H1 (cell line): ENCODE measurements at regions not wholly inside any gene's neighbourhood (a gene's known extent, or its start where the extent isn't known, plus 50 kb on each side); places are given as distances from the start of the nearest gene placed in this dataset.

Experiments used
- CTCF ChIA-PET: fragments of 300-600 bp; sonication (Branson Sonifier 250); formaldehyde crosslinking; loops from one replicate; lab custom pipeline; 2021; ENCODE audit not compliant: partially characterized antibody; lab: Charles Lee
- POLR2A ChIA-PET: fragments of 300-600 bp; sonication (Branson Sonifier 250); formaldehyde crosslinking; loops from one replicate; lab custom pipeline; 2021; ENCODE audit warnings: inconsistent platforms; ENCODE audit not compliant: partially characterized antibody; lab: Charles Lee
- DNase-seq, 2 experiments: peaks; one replicate each; pipeline versions ENCODE4 v3.0.0 to v3.0.0-alpha.2; 2010 to 2022; ENCODE audit warnings: low spot score in 2 of 2, low read depth in 1 of 2, mixed read lengths in 1 of 2
- FAIRE-seq: peaks from 2 replicates; lab custom pipeline; 2011; peaks lifted over from hg19 to GRCh38; lab: Jason Lieb, UNC
- H2AFZ ChIP-seq: 2 replicates; pipeline ENCODE4 v1.8.1; 2012; ENCODE audit warnings: low read length, inconsistent platforms
- H2AK5ac ChIP-seq: 2 replicates; pipeline ENCODE4 v1.6.1; 2013; ENCODE audit warnings: low read depth, low read length
- H2BK120ac ChIP-seq: replicated peaks from 2 replicates; pipeline ENCODE3; 2013; ENCODE audit warnings: low read depth, low read length, inconsistent platforms
- H2BK12ac ChIP-seq: 2 replicates; pipeline ENCODE4 v1.6.1; 2013; ENCODE audit warnings: low read depth, low read length
- H2BK15ac ChIP-seq: 2 replicates; pipeline ENCODE4 v1.6.1; 2013; ENCODE audit warnings: low read length
- H2BK20ac ChIP-seq: 2 replicates; pipeline ENCODE4 v1.6.1; 2013; ENCODE audit warnings: low read length
- H2BK5ac ChIP-seq: 2 replicates; pipeline ENCODE4 v1.6.1; 2013; ENCODE audit warnings: low read depth, low read length
- H3K14ac ChIP-seq: 2 replicates; pipeline ENCODE4 v1.6.1; 2013; ENCODE audit warnings: inconsistent platforms; ENCODE audit not compliant: insufficient read length
- H3K18ac ChIP-seq: 2 replicates; pipeline ENCODE4 v1.6.1; 2013; ENCODE audit warnings: low read length; ENCODE audit errors: extremely low read depth
- H3K23ac ChIP-seq: 2 replicates; pipeline ENCODE4 v1.6.1; 2013; ENCODE audit warnings: inconsistent platforms; ENCODE audit not compliant: insufficient read length
- H3K23me2 ChIP-seq: 2 replicates; pipeline ENCODE4 v1.6.1; 2013; ENCODE audit warnings: low read depth, low read length
- H3K27ac ChIP-seq: 2 replicates; pipeline ENCODE4 v1.6.1; 2011; ENCODE audit warnings: low read depth, low read length, inconsistent platforms
- H3K27me3 ChIP-seq, 4 experiments: replicated peaks in 1 of 4; 1 replicate in 1 of 4; 2 replicates in 3 of 4; pipeline versions ENCODE4 v1.6.1 to v1.8.1; 2011 to 2013; ENCODE audit warnings: low read length in 3 of 4, mild to moderate bottlenecking in 3 of 4, inconsistent platforms in 2 of 4, mixed read lengths in 2 of 4, moderate library complexity in 1 of 4; ENCODE audit not compliant: control insufficient read depth in 3 of 4, insufficient read depth in 3 of 4; ENCODE audit errors: extremely low read depth in 1 of 4
- H3K36me3 ChIP-seq, 4 experiments: 2 replicates each; pipeline versions ENCODE4 v1.6.1 to v1.8.1; 2011 to 2013; ENCODE audit warnings: mild to moderate bottlenecking in 4 of 4, low read length in 3 of 4, moderate library complexity in 2 of 4, control low read depth in 1 of 4, inconsistent platforms in 1 of 4; ENCODE audit not compliant: insufficient read depth in 4 of 4, control insufficient read depth in 2 of 4
- H3K4ac ChIP-seq: replicated peaks from 2 replicates; pipeline ENCODE3; 2013; ENCODE audit warnings: low read length, low read depth, mixed read lengths, inconsistent platforms; ENCODE audit not compliant: insufficient read length
- H3K4me1 ChIP-seq, 4 experiments: replicated peaks in 1 of 4; 1 replicate in 1 of 4; 2 replicates in 3 of 4; pipeline versions ENCODE4 v1.6.1 to v1.8.1; 2011 to 2013; ENCODE audit warnings: low read length in 3 of 4, inconsistent platforms in 2 of 4, mixed read lengths in 1 of 4; ENCODE audit not compliant: insufficient read depth in 4 of 4, control insufficient read depth in 3 of 4
- H3K4me2 ChIP-seq, 2 experiments: 2 replicates each; pipeline versions ENCODE4 v1.6.1 to v1.8.1; 2011 to 2013; ENCODE audit warnings: low read depth in 2 of 2, low read length in 2 of 2, control low read depth in 1 of 2, inconsistent platforms in 1 of 2, mild to moderate bottlenecking in 1 of 2; ENCODE audit not compliant: insufficient read depth in 1 of 2
- H3K4me3 ChIP-seq, 4 experiments: fragments of 200-600, 300-600 bp in 1 of 4; sonication (generic), shearing (Covaris generic), sonication (Bioruptor Twin) in 1 of 4; 2 replicates each; pipeline versions ENCODE4 v1.5.1 to v1.8.1; 2011 to 2016; ENCODE audit warnings: low read length in 4 of 4, low read depth in 3 of 4, control low read depth in 2 of 4, inconsistent platforms in 2 of 4, mild to moderate bottlenecking in 2 of 4, mixed read lengths in 1 of 4, moderate library complexity in 1 of 4; ENCODE audit not compliant: insufficient read depth in 2 of 4; ENCODE audit errors: extremely low read depth in 1 of 4
- H3K56ac ChIP-seq: replicated peaks from 2 replicates; pipeline ENCODE3; 2013; ENCODE audit warnings: low read depth, mild to moderate bottlenecking, mixed read lengths, low read length, inconsistent platforms; ENCODE audit not compliant: insufficient read length
- H3K79me1 ChIP-seq: 2 replicates; pipeline ENCODE4 v1.6.1; 2013; ENCODE audit warnings: low read depth, low read length, control low read depth
- H3K79me2 ChIP-seq, 2 experiments: 2 replicates each; pipeline versions ENCODE4 v1.6.1 to v1.8.1; 2012 to 2013; ENCODE audit warnings: low read length in 2 of 2, mild to moderate bottlenecking in 2 of 2, inconsistent platforms in 1 of 2; ENCODE audit not compliant: insufficient read depth in 2 of 2, control insufficient read depth in 1 of 2
- H3K9ac ChIP-seq, 4 experiments: replicated peaks in 1 of 4; 1 replicate in 1 of 4; 2 replicates in 3 of 4; pipeline versions ENCODE4 v1.6.1 to v1.8.1; 2011 to 2013; ENCODE audit warnings: low read depth in 3 of 4, low read length in 3 of 4, control low read depth in 2 of 4, mild to moderate bottlenecking in 2 of 4, moderate library complexity in 2 of 4, inconsistent platforms in 1 of 4; ENCODE audit errors: extremely low read depth in 1 of 4
- H3K9me3 ChIP-seq, 2 experiments: 2 replicates each; pipeline versions ENCODE4 v1.6.1 to v1.8.1; 2012 to 2013; ENCODE audit warnings: mild to moderate bottlenecking in 2 of 2, moderate library complexity in 2 of 2, control low read depth in 1 of 2, inconsistent platforms in 1 of 2, low read depth in 1 of 2, low read length in 1 of 2, mixed read lengths in 1 of 2; ENCODE audit not compliant: insufficient read depth in 2 of 2
- H4K20me1 ChIP-seq, 2 experiments: replicated peaks in 1 of 2; 2 replicates each; pipeline versions ENCODE3 to v1.8.1; 2011 to 2013; ENCODE audit warnings: inconsistent platforms in 2 of 2, low read length in 2 of 2, mild to moderate bottlenecking in 1 of 2; ENCODE audit not compliant: insufficient read depth in 2 of 2, control insufficient read depth in 1 of 2
- H4K5ac ChIP-seq: 2 replicates; pipeline ENCODE4 v1.6.1; 2013; ENCODE audit warnings: low read length, low read depth, mixed read lengths, inconsistent platforms; ENCODE audit not compliant: insufficient read length
- H4K8ac ChIP-seq: 2 replicates; pipeline ENCODE4 v1.8.0; 2013; ENCODE audit warnings: mild to moderate bottlenecking, moderate library complexity, low read length, inconsistent platforms; ENCODE audit not compliant: insufficient read depth; ENCODE audit errors: extremely low read depth
- H4K91ac ChIP-seq: replicated peaks from 2 replicates; pipeline ENCODE3; 2013; ENCODE audit warnings: low read length, mixed read lengths, inconsistent platforms; ENCODE audit not compliant: insufficient read length
- BACH1 ChIP-seq: IDR thresholded peaks from 2 replicates; pipeline ENCODE4 v1.6.1; 2012; ENCODE audit warnings: low read length, improper control_type of control experiment
- NANOG ChIP-seq: IDR thresholded peaks from 2 replicates; pipeline ENCODE4 v1.6.1; 2011; ENCODE audit warnings: low read length, low read depth, mild to moderate bottlenecking, inconsistent platforms; ENCODE audit not compliant: insufficient read depth, poor library complexity, severe bottlenecking
- SUZ12 ChIP-seq: fragments of 200-600 bp; sonication (generic); IDR thresholded peaks from 2 replicates; pipeline ENCODE4 v1.6.1; 2012; ENCODE audit warnings: mild to moderate bottlenecking, inconsistent platforms, low read length, moderate library complexity, mixed read lengths
- WGBS, 2 experiments: shearing (Covaris generic) in 1 of 2; methylation state at CpG; one replicate each; pipeline versions ENCODE4 v1.1.6 to v1.1.7; 2013 to 2015; ENCODE audit warnings: low lambda C conversion rate in 2 of 2, mixed read lengths in 2 of 2, inconsistent platforms in 1 of 2, low coverage in 1 of 2, missing lambda C conversion rate in 1 of 2; ENCODE audit not compliant: insufficient replicate concordance in 2 of 2, insufficient coverage in 1 of 2, insufficient read length in 1 of 2; ENCODE audit errors: extremely low coverage in 1 of 2, missing lambda C conversion rate in 1 of 2; 5-methylcytosine and 5-hydroxymethylcytosine counted together

- Histone ChIP-seq H4K91ac (no peak overlapping the region), H2BK5ac (no peak overlapping the region), H3K56ac (no peak overlapping the region), H3K14ac (no peak overlapping the region), H3K9ac (no peak overlapping the region), H2BK20ac (no peak overlapping the region), H3K4me1 (no peaks in the 10 kb centered on the region; a peak in 1 of 7 replicates), H2BK120ac (no peak overlapping the region), H3K36me3 (no peaks in the 10 kb centered on the region), H3K79me2 (no peaks in the 10 kb centered on the region), H2AK5ac (no peak overlapping the region), H2AFZ (no peak overlapping the region), H3K23me2 (no peaks in the 10 kb centered on the region; the same call in 1 of the 2 replicates), H3K23ac (no peak overlapping the region), H3K79me1 (no peaks in the 10 kb centered on the region), H2BK12ac (no peak overlapping the region), H4K5ac (no peak overlapping the region), H3K27ac (no peak overlapping the region), H3K4ac (no peak overlapping the region), H4K8ac (no peak overlapping the region), H3K18ac (no peak overlapping the region), H4K20me1 (no peaks in the 10 kb centered on the region), H3K4me3 (no peak overlapping the region), H2BK15ac (no peak overlapping the region), H3K4me2 (no peak overlapping the region), H3K27me3 (no peaks in the 10 kb centered on the region), H3K9me3 (no peaks in the 10 kb centered on the region)
- FAIRE-seq (no peak), DNase-seq (no peak)
- TF ChIP-seq SUZ12 (no peak), NANOG (no peak), BACH1 (no peak)
- CTCF ChIA-PET = interaction anchor here (1.1 to 1.8 kb wide), 3 partner anchors 9 to 665 kb away, joined by 3 to 4 read pairs (median 3); no protein-coding TSS in a partner anchor
- 95% methylated on average over 3 of the region's 3 CpGs; no CpG with 5 or more reads in 1 of the 2 experiments for WGBS, 2 experiments
- POLR2A ChIA-PET = no interaction called here
These were observed 104.5 kb upstream of the FAM20A start for GRCh38 chr17:68705714-68706076.
